GM10847 (cell line): ENCODE measurements at regions not wholly inside any gene's neighbourhood (a gene's known extent, or its start where the extent isn't known, plus 50 kb on each side); places are given as distances from the start of the nearest gene placed in this dataset.

Source experiments
- POLR2A ChIP-seq: IDR thresholded peaks from 2 replicates; pipeline ENCODE4 v1.6.1; 2011; ENCODE audit not compliant: insufficient read length; ENCODE audit errors: extremely low read depth

DNA sequence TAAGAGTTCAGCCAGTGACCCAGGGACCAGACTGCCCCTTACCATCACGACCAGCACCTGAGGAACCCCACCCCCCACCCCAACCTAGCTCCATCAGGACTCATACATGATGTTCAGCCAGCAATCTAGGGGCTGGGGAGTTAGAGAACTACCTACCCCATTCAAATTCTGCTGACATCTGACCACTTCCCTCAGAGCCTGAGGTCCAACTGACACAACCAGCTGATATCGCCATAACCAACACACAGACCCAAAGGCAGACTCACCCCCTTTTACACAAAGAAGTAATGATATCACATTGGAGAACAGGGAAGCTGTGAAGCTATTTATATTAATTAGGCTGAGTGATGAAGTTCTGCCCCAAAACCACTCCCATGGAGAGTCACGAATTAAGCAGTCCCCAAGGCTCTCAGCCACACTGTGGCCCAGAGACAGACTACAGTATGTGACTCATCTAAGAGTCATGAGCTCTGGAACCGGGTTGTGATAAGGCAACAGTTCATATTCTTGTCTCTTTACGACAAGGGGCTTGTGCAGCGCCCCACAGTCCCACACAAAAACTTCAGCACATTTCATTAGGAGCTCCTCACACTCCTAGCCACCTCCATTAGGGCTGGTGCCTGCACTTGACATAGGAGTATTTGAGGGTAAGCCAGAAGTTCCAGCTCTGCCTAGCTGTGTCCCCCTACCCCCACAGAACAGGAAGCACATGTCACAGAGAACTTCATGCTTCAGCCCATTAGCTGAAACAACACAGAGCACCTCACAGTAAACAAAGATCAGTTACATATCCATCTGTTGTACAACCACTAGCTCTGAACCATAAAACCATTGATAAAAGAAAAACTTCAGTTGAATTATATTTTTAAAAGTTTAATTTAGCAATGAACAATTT lies 184.7 kb upstream of the ZCCHC13 start:
- no peak for TF ChIP-seq POLR2A

DNA sequence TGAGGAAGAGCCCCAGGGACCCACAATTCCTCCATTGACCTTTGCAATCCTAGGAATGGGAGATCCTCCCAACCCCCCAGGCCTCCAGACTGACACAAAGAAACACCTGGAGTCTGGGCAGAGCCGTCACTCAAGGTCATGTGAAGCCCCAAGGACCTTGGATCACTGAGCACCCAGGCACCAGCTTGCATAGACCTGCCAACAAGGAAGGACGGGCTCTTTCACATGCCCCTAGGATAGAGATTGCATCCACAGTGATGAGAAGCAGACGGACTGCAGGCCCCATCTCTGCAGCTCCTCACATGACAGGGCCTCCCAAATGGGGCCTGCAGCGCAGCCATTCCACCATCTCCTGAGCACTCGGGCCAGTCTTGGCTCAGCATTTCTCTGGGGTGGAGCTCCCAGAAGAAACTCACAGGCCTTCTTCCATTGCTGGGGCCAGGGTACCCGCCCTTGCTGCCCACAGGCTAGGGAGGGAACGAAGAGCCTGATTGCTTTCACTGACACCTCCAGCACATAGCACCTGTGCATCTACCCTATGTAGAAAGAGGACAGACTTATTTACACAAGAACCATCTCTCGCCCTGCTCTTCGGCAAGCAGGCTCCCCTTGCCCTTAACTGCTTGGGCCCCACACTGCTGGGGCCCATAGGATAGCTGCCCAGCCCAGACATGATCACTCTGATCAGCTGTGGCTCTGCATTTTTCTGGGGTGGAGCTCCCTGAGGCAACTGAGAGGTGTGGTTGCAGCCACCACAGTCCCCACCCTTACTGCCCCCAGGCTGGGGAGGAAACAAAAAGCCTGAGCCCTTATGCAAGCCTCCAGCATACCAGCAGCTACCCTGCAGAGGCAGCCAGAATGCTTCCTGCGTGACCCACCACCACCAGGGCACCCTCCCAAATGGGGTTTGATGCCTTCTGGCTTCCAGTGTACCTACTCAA lies 185.7 kb upstream of the ZCCHC13 start:
- no peak for TF ChIP-seq POLR2A

DNA sequence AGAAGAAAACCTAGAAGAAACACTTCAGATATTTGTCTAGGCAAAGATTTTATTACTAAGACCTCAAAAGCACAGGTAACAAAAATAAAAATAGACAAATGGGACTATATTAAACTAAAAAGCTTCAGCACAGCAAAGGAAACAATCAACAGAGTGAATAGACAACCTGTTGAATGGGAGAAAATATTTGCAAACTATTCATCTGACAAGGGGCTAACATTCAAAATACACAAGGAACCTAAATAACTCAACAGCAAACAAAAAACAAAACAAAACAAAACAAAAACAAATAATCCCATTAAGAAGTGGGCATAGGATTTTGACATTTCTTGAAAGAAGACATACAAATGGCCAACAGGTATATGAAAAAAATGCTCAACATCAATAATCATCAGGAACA lies 192.7 kb upstream of the ZCCHC13 start:
- no peak for TF ChIP-seq POLR2A

DNA sequence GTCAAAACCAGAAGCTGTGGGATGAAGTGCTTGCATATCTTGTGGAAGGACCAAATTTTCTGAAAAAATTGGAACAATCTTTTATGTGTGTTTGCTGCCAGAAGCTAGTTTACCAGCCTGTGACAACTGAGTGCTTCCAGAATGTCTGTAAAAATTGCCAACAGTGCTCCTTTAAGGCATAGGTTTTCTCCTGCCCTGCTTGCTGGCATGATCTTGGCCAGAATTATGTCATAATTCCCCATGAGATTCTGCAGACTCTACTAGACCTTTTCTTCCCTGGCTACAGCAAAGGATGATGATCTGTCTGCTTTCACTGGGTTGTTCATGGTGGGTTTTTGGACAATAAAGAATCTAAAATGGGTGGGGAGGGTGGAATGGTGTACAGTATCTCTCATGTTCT lies 196.3 kb upstream of the ZCCHC13 start:
- no peak for TF ChIP-seq POLR2A

DNA sequence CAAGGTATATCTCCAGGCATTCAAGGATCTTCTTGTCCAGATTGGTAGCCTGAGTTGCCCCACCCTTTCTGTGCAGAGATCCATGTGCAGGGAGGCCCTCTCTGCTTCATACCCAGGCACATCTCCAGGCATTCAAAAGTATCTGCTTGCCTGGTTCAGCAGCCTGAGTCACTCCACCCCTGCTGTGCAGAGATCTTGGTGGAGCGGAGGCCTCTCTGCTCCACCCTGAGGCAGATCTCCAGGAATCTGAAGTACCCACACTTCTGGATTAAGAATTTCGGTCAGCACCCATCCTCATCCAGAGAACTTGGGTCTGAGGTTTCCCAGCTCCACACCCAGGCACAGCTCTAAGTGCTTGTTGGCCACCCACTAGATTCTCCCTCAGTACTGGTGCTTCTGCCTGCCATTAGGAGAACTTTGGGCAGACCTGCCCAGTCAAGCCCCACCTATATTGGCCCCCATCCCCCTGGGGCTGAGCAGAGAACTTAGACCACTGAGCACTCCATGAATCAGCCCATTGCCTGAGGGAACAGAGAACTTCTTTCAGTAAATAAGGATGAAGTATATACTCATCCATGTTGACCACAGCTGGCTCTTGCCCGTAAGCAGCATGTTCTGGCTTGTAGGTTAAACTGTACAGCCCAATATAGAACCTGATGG lies 199.5 kb upstream of the ZCCHC13 start:
- no peak for TF ChIP-seq POLR2A

DNA sequence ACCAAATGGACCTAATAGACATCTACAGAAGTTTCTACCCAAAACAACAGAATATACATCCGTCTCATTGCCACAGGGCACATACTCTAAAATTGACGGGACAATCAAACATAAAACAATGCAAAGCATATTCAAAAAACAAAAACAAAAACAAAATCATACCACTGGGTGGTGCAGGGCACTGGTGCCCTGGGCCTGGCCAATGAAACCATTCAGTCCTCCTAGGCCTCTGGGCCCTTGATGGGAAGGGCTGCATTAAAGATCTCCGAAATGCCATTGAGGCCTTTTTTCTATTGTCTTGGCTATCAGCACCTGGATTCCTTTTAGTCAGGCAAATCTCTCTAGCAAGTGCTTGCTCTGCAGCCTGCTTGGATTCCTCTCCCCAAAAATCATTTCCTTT lies 213.9 kb upstream of the ZCCHC13 start:
- no peak for TF ChIP-seq POLR2A

DNA sequence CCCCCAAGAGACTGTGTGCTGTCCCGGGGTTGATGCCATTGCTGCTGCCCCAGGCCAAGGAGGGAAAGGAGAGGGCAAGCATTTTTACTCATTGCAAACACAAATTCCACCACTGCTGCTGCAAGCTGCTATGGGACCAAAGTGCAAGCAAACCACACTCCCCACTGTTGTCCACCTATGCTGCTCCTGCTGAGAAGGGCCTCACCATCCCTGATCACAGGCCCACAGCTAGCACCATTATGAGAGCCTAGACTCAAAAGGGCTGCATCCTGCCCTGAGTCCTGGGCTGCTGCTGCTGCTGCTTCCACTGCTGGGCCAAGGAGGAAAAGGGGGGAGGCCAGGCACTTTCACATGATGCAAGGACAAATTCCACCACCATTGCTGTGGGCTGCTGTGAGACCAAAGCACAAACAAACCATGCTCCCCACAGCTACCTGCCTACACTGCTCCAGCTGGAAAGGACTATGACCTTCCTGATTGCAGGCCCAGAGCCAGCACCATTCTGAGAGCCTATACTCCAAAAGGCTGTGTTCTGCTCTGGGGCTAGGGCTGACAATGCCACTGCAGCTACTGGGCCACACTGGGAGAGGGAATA lies 218.2 kb upstream of the ZCCHC13 start:
- TF ChIP-seq POLR2A = no peak

DNA sequence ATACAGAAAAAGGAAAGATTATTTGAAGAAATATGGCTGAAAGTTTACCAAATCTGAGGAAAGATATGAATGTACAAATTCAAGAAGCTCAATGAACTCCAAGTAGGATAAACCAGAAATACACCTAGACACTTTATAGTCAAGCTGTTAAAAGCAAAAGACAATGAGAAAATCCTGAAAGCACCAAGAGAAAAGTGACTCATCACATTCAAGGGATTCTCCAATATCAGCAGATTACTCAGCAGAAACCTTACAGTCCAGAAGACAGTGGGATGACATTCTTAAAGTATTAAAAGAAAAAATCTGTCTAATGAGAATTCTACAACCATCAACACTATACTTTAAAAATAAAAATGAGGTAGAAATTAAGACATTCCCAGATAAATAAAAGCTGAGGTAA lies 223.8 kb upstream of the ZCCHC13 start:
- no peak for TF ChIP-seq POLR2A

DNA sequence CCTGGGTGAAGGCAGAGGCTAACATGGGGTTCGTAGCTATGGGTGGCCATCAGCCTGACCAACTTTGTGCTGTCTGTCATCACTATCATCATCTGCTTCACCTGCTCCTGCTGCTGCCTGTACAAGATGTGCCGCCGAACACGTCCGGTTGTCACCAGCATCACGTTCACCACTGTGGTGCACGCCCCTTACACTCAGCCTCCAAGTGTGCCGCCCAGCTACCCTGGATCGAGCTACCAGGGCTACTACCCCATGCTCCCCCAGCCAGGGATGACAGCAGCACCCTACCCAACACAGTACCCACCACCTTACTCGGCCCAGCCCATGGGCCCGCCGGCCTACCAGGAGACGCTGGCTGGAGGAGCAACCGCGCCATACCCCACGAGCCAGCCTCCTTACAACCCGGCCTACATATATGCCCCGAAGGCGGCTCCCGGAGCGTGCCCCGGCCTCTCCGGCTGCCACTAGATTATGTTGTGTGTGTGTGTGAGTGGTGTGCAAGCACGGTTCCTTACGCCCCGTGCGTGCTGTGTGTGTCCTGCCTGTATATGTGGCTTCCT lies 213.4 kb upstream of the XIST start:
- no peak for TF ChIP-seq POLR2A

DNA sequence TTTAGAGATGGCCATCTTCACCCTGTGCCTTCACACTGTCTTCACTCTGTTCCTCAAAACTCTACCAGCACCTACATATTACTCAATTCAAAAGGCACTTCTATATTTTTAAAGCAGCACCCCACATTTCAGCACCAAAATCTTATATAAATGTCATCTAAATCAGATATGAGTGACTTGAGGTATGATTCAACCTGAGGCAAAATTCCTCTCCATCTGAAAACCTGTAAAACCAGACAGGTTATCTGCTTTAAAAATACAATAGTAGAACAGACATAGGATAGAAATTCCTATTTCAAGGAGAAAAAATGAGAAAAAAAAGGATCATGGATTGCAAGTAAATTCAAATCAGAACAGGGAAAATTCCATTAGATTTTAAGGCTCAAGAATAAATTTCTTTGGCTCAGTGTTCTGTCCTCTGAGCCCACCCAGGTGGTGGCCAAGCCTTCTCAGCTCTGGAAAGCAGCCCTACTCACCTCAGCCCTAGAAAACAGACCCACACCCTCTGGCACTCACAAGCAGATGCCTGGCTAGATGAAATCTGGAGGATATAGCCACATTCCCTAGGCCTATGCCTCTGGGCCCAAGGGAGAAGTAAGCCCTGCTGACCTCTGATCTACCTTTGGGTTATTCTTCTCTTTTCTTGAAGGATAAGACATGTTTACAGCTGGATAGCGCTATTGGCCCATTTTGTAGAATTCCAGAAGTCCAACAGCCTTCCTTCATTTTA lies 211.1 kb upstream of the XIST start:
- no peak for TF ChIP-seq POLR2A

DNA sequence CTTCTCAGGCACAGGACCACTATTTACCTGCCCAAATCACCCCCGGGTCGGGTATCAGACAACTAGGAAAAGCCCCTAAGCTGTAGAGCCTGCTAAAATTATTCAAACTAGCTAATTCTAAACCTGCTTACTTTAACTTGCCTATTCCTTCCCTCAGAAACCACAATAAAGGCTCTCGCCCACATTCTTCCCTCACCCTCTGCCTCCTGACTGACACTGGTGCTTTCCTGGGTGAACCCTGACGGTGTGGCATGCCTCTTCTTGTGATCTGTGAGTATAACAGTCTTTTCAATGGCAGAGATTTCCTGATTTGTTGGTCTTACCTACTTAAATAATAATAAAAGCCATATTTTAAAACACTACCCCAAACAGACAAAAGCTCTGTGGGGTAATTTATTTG lies 209.4 kb upstream of the XIST start:
- no peak for TF ChIP-seq POLR2A

DNA sequence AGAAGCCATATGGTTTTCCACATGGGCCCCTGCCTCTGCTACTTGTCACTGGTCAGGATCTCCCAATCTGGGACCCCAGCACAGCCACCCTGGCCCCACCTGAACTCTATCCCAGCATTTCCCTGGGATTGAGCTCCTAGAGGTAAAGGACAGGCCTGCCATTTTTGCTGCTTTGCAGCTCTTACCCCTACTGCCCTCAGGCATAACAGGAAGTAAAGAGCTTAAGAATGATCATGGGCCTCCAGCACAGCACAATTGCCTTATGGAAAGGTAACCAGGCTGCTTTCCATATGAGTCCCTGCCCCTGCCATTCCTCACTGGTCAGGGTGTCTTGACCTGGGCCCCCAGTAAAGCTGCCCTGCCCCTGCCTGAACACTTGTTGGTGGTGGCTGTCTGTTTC lies 196.6 kb upstream of the XIST start:
- TF ChIP-seq POLR2A = no peak

DNA sequence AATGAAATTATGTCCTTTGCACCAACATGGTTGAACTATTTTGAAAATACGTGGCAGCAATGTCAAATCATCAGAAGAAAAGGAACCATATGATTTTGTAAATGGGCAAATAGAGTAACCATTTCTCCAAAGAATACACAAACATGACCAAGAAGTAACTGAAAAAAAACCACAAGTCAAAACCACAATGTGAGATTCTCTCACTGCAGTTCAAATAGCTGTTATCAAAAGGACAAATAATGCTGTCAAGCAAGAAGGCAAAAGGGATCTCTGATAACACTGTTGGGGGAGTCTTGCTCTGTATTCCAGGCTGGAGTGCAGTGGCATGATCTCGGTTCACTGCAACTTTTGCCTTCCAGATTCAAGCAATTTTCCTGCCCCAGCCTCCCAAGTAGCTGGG lies 170.7 kb upstream of the XIST start:
- no peak for TF ChIP-seq POLR2A

DNA sequence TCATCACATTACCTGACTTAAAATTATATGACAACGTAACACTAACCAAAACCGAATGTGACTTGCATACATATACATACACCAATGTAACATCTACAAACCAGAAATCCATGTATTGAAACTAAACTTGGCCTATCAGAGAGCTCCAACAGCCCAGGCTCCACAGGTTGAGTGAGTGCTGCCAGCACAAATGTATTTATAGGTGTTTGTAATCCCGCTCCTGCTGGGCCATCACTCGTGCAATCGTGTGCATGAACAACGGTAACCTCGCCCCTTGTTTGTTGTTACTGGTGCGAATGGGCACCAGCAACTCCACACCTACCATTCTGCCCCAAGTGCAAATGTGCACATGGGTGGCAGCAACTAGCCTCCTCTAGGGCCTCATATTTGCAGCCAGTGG lies 165.7 kb upstream of the XIST start:
- TF ChIP-seq POLR2A = no peak
